ENCODE measurements at regions not wholly inside any gene's neighbourhood (a gene's known extent, or its start where the extent isn't known, plus 50 kb on each side); places are given as distances from the start of the nearest gene placed in this dataset.

DNA sequence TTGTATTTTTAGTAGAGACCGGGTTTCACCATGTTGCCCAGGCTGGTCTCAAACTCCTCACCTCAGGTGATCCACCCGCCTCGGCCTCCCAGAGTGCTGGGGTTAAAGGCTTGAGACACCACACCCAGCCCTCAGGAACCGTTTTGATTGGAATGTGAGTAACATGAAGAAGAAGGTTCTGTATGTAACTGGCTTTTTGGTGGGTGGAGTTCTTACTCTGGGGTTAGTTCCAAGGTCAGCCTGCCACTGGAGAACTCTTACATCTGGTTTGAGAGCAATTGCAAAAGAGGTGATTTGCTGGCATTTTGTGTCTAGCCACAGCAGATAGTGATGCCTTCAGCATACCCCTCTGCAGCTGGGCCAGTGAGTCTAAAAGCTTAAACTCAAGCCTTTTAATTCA, 457.8 kb upstream of the VSTM2A start:
- DNase-seq (ENCODE audit: low read depth, low spot score), result no peak
- no peak overlapping the region for H3K4me3 ChIP-seq (ENCODE audit: low read length)

DNA sequence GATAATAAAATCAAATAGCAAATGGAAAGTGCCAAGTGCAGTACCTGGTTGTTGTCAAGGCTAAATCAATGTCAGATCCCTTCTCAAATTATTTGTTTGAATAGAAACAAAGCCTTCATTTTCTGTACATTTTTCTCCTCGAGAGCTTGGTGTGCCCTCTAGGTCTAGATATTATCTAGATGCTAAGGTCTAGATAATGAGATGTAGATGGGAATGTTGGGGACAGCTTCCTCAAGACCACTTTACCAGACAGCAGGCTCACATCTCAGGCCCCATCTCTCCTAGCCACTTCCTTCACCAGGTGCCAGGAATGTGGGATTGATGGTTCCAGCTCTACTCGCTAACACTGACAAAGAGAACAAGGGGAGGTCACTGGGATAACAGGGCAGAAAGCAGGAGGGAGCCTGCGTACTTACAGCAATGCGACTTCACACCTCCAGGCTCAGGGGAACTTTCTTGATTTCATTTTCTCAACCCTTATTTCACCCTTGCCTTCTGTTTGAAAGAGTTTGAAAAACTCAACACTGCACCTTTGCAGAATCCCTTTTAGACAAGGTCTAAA, 451.4 kb upstream of the VSTM2A start:
- no peak overlapping the region for H3K4me3 ChIP-seq (ENCODE audit: low read length)
- DNase-seq (ENCODE audit: low read depth, low spot score), result no peak

DNA sequence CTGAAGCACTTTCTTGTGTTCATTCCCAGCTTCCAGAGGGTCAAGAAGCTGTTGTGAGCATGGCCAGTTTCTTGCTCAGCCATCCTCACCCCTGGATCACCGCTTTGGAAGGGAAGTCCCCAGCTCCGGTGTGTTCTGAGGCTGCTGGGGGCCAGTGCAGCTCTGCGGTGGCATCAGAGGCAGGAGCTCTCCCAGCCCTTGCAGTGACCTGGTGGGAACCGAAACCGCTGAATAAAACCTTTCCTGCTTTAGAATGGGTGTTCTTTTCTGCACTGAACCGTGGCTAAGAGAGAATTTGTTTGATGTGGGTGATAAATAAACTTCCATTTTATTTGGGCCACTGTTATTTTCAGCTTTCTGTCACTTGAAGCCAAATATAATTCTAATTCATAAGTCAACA, 450.9 kb upstream of the VSTM2A start:
- DNase-seq (ENCODE audit: low read depth, low spot score), result no peak

DNA sequence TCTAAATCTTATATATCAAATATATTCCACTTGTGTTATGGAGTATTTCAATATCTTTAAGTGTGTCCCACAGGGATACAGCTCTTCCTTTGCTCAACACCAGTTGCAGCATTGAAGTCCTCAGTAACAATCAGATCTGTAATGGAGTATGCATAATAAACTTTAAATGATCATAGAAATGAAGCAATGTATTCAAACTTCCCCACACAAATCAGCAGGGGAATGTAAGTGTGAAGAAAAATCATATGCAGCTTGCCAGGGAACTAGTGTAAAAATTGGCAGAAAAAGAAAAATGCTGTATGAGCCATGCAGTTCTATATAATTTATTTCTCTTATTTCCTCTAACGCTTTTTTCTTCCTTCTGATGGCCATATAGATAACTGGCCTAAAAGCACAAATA, 444.3 kb upstream of the VSTM2A start:
- no peak overlapping the region for H3K4me3 ChIP-seq (ENCODE audit: low read length)
- DNase-seq (ENCODE audit: low read depth, low spot score), result no peak

More for the DNA sequence above, 450.9 kb upstream of the VSTM2A start:
- H3K4me3 ChIP-seq (ENCODE audit: low read length), result no peak overlapping the region

DNA sequence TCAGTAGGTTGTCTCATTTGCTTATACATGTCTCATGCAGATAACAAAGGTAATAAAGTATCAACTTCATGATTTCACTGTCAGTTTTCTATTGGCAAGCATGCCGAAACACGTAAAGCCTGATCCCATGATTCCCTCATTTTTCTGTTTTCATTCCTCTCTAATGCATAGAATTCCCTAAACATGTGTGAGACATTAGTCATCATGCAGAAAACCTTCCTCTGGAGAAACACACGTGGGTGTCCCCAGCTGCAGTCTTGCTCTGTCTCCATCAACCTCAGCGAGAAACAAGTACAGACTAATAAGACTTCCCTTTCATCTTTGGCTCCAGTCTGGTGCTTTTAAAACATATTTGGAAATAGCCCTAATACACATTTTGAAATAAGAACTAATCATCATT, 432.7 kb upstream of the VSTM2A start:
- no peak for DNase-seq (ENCODE audit: low read depth, low spot score)

DNA sequence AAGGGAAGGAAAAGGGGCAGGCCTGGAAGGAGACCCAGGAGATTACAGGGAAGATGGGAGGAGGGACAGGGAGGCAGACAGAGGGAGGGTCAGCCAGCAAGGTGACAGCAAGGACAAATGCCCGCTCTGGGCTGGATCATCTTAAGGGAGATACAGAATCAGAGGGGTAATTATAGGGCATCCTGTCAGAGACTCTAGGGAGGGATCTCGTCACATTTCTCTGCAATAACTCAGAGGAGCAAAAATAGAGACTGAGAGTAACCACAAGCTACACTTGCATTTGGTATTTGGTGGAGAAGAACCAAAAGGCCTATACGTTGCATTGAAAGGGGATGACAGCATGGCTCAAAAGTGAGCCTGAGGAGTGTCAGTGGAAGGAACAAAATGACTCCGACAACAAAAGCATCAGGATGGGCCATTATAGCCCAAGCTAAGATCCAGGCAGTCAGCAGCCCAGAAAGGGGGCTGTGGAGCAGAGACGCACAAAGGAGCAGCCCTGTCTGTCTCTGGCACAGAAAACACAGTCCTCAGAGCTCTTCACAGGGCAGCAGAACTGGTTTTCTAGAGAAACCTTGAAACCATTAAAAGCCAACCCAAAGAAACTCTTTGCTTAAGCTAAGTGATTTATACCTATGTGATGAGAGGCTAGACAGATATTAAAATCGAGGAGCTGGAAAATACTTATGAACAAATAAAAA, 430.2 kb upstream of the VSTM2A start:
- no peak for DNase-seq (ENCODE audit: low read depth, low spot score)
- H3K4me3 ChIP-seq (ENCODE audit: low read length), result no peak overlapping the region

More for the DNA sequence above, 432.7 kb upstream of the VSTM2A start:
- no peak overlapping the region for H3K4me3 ChIP-seq (ENCODE audit: low read length)

DNA sequence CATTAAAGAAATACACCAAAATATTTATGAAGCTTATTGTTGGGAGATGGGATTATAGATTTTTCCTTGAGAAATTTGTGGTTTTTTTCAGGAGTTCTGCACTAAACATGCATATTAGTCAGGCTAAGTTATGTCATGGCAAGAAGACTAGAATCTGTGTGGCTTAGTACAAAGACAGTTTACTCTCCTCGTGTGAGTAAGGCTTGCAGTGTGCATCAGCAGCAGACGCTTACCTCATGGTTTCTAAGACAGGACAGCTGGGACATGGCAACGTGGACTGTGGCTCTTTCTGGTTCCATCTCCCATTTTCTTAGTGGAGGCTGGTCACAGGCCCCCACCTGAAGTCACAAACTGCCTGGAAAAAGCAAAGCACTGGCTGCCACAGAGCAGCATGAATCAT, 429.6 kb upstream of the VSTM2A start:
- no peak for DNase-seq (ENCODE audit: low read depth, low spot score)

DNA sequence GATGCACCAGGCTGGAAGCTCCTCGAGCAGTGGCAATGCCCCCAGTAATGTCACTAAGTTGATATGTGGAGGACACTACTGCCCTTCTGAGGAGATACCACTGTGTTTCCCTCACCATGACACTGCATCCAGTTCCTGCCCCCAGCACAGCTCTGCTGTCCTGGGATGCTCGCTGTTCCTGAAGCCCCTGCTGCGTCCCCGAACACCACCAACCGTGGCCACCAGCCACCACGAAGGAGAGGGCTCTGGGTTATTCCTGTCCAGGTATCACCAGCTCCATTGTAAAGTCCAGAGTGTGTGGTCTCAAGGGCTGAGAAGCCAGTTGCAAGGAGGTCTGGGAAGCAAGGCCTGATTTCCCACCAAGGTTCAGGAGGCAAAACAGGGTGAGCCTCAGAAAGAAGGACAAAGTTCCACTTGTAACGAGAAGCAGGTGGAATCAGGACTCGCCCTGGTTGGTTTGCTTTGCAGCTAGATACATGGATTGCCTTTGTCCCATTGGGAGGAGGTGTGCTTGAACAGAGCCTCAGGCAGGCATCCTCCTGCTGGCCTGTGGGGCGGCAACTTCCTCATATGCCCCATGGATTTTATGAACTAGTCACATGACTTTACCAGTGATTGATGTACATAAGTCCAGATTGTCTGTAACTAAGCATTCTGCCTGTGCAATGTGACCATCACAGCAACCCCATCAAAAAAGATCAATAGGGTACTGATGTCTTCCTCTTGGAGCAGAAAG, 427.0 kb upstream of the VSTM2A start:
- DNase-seq (ENCODE audit: low read depth, low spot score), result no peak
- H3K4me3 ChIP-seq (ENCODE audit: low read length), result no peak overlapping the region

More for the DNA sequence above, 429.6 kb upstream of the VSTM2A start:
- H3K4me3 ChIP-seq (ENCODE audit: low read length), result no peak overlapping the region

DNA sequence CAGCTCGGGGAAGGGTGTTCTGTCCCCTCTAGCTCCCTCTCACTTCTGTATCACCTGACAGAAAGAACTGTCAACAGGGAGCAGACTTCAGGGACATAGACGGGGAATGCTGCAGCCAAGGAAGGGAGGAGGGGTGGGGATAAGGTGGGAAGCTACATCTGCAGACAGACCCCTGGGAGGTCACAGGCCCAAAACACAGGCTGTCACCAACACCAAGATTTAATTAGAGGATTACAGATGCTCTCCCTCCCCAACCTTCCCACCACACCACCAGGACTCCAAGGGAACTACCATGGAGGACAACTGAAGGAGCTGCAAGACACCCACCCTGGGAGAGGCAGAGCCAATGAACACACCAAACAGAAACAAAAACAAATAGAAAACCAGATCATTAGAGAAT, 425.2 kb upstream of the VSTM2A start:
- no peak overlapping the region for H3K4me3 ChIP-seq (ENCODE audit: low read length)
- DNase-seq (ENCODE audit: low read depth, low spot score), result no peak

DNA sequence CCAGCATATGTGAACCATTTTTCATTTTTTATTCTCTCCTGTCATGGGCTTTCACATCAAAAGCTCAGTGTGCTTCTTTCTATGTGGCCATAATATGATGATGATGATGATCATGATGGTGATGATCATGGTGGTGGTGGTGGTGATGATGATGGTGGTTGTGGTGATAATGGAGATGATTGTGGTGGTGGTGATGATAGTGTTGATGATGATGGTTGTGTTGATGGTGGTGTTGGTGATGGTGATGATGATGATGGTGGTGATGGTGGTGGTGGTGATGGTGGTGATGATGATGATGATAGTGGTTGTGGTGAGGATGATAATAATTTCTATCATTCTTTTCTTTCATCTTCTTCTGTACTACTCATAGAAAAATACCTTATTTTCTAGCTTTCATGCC, 413.1 kb upstream of the VSTM2A start:
- no peak overlapping the region for H3K4me3 ChIP-seq (ENCODE audit: low read length)

DNA sequence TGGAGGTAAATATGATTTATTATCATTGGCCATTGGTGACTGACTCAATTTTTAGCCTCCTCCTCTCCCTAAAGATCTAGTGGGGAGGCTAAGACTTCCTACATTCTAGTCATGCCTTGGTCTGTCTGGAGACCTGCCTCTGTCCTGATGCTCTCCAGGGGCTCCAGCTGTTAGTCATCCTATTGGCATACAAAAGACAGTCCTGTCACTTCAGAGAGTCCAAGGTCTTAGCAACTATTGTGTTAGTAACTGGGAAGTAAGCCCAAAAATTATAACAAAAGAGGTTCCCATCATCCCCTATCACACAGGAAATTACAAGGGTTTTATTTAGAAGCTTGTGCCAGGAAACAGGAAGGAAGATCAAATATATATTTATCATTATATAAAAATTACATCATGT, 400.6 kb upstream of the VSTM2A start:
- no peak for DNase-seq (ENCODE audit: low read depth, low spot score)
- no peak overlapping the region for H3K4me3 ChIP-seq (ENCODE audit: low read length)

More for the DNA sequence above, 413.1 kb upstream of the VSTM2A start:
- DNase-seq (ENCODE audit: low read depth, low spot score), result no peak

DNA sequence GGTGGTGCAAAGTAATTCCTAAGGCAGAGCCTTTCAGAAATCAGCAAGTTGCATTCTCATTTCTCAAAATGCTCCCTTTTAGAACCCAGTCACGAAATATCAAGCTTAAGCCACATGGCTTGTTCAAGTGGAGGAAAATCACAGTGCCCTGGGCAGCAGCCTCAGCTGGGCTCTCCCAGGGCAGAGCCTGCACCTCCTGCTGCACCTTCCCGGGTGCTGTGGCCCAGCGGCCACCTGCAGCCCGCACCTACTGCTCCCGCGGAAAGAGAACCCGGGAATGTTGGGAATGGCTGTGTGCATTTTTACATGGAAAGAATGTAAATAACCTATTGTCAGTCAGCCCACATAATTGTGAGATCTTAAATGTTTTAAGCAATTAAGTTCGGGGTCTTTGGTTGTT, 396.5 kb upstream of the VSTM2A start:
- H3K4me3 ChIP-seq (ENCODE audit: low read length), result no peak overlapping the region
- DNase-seq (ENCODE audit: low read depth, low spot score), result no peak

DNA sequence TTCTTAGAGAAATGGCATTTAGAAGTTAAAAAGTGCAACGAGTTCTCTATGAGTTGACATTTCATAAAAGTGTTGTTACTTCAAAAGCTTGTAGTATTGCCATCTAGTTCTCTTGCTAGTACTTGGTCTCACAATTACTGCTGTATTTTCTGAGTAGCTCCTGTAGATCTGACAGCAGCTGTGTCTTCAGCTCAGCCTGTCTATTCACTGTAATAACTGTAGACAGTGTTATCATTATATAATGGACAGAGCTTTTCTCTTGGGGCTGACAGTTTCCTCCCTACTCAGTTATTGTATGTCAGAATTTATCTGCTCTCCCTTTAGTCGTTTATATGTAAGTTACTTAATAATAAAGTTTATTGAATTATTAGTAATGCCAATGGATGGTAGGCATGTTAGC, 388.7 kb upstream of the VSTM2A start:
- no peak overlapping the region for H3K4me3 ChIP-seq (ENCODE audit: low read length)
- DNase-seq (ENCODE audit: low read depth, low spot score), result no peak

DNA sequence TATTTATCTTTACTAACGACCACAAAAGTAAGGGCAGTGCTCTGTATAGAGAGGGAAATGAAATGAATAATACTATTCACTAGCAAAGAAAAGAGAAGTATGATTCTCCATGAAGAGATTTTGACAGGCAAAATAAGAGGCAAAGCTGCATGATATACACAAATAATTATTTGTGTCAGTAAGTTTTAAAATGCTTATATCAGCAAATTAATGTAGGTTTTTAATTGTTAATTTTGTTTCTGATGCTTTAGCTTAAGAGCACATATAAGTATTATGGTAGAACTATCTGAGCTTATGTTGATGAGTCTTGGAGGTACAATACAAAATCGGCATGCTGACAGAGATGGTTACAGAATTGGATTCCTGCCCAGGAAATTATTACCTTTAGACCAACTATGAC, 383.1 kb upstream of the VSTM2A start:
- no peak overlapping the region for H3K4me3 ChIP-seq (ENCODE audit: low read length)
- no peak for DNase-seq (ENCODE audit: low read depth, low spot score)

DNA sequence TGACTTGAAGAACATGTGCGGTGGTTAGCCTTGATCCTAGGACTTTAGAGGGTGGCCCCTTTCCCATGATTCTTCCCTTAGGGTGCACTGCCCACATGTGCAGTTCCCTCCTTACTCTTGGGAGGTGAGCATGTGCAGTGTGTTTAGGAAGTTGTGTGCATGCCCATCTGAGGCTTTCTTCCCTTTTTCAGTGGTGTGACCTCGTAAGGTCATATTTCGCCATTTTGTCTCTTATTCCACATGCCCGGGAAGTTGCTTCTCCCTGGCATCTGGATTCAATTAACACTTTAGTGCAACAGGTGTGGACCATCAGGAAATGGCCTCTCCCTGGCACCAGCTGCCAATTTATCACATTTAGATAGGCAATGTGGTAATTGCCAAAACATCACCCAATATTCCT, 380.6 kb upstream of the VSTM2A start:
- DNase-seq (ENCODE audit: low read depth, low spot score), result no peak

DNA sequence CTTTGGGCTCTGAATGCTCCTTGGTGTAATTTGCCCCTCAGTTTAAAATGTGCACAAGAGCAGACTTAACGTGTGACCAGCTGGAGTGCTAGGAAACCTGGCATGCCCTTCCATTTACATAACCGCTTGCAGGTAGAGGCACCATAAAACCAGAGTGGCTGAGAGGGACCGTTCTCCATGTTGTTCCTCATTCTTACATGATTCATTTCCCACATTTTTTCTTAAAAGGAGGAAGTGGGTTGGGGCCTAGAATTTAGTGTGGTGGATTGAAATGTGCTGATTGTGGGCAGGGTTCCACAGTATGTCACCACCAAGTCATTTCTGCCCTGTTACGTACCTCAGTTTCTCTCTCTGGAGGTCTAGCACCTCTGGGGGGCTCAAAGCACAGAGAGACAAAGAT, 375.8 kb upstream of the VSTM2A start:
- no peak overlapping the region for H3K4me3 ChIP-seq (ENCODE audit: low read length)
- DNase-seq (ENCODE audit: low read depth, low spot score), result no peak

More for the DNA sequence above, 380.6 kb upstream of the VSTM2A start:
- no peak overlapping the region for H3K4me3 ChIP-seq (ENCODE audit: low read length)

DNA sequence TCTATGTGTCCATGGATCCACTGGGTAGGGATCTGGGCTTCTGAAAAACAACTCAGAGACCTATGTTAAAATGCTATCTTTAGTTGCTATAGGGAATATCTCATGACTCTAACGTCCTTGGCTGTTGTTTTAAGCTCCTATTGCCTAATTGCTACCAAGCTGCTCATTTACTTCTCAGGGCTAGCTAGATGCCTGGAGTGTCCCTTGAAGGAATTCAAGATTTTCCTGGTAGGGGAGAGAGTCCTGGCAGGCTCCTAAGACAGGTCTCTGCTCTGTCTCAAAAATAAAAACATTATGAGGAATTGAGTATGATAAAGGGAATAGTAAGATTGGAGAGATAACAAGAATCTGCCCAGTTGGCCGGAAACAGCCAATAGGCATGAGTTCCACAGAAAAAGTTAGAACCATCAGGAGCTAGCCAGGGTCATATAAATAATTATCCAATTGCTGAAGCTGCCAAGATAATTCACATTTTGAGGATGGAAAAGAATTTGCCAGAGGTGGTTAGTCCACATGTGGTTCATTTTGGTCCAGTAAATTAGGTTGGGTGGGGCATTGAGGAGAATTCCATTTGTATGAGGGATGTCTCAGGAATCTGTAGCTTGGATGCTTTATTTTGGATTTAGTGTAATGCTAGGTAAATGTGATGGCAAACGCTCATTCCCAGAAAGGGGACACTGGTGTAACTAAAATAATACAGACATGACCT, 362.7 kb upstream of the VSTM2A start:
- DNase-seq (ENCODE audit: low read depth, low spot score), result no peak
- no peak overlapping the region for H3K4me3 ChIP-seq (ENCODE audit: low read length)

DNA sequence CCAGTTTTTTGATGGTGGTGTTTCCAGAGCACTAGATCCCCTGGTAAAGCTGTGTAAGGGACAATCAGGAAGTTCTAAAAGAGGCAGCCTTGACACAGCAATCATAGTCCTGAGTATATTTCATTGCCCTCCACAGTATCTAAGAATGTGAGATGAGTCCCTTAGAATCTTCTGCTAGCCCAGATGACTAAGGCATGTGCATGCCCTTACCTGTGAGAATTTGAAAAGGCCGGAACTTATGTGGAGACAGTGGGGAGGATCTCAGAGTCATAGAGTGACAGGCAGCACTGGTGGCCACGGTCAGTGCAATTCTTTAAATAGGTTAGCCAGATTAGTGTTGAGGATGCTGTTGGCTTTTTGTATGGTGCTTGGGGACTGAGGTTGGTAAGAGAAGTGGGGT, 361.4 kb upstream of the VSTM2A start:
- H3K4me3 ChIP-seq (ENCODE audit: low read length), result no peak overlapping the region
- DNase-seq (ENCODE audit: low read depth, low spot score), result no peak

DNA sequence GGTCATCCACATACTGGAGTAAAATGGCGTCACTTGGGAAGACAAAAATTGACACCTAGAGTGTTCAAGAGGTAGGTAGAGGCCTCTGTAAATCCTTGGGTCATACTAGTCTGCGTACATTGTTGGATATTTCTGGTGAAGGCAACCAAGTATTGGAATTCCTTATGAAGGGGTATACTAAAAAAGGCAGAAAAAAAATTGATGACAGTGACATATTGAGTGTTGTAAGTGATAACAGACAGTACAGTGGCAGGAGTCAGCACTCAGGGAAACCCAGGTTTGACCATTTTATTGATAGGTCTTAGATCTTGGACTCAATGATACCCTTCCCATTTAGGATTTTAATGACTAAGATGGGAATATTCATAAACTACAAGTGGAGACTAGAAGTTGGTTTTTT, 359.1 kb upstream of the VSTM2A start:
- no peak overlapping the region for H3K4me3 ChIP-seq (ENCODE audit: low read length)
- DNase-seq (ENCODE audit: low read depth, low spot score), result no peak

DNA sequence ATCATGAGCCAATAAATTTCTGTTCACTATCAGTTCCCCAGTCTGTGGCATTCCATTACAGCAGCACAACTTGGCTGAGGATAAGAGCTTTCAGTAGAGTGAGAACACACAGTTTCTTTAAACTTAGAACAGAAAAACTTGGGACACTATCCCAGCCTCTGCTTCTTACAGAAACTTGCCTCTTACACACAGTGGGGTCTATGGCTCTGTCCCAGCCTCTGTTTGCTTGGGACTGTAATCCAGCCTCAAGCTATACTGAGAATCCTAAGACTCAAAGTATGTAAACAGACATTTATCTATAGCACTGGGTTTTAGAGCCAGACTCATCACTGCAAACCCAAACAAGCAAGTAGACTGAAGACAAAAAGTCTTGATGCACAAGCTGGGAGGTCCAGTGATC, 355.8 kb upstream of the VSTM2A start:
- DNase-seq (ENCODE audit: low read depth, low spot score), result no peak
- H3K4me3 ChIP-seq (ENCODE audit: low read length), result no peak overlapping the region

Measured in Jurkat, Clone E6-1 (cell line).